Body of pancreas (tissue), 4 donors: ENCODE measurements at regions not wholly inside any gene's neighbourhood (a gene's known extent, or its start where the extent isn't known, plus 50 kb on each side); places are given as distances from the start of the nearest gene placed in this dataset.

Experiments
- POLR2A ChIP-seq, 3 donors: fragments of 450-650 bp; IDR thresholded peaks; one replicate each; pipeline ENCODE4 v1.6.1; 2016; ENCODE audit warnings: antibody characterized with exemption in 3 of 3, mild to moderate bottlenecking in 2 of 3
- TF ChIP-seq, protein P1 (sequence below), 7 experiments: fragments of 450-650 bp in 4 of 7; fragments of 200-600 bp in 3 of 7; sonication (generic) in 3 of 7; IDR thresholded peaks; one replicate each; pipeline ENCODE4 v1.5.1; 2016 to 2019; ENCODE audit warnings: antibody characterized with exemption in 7 of 7

DNA sequence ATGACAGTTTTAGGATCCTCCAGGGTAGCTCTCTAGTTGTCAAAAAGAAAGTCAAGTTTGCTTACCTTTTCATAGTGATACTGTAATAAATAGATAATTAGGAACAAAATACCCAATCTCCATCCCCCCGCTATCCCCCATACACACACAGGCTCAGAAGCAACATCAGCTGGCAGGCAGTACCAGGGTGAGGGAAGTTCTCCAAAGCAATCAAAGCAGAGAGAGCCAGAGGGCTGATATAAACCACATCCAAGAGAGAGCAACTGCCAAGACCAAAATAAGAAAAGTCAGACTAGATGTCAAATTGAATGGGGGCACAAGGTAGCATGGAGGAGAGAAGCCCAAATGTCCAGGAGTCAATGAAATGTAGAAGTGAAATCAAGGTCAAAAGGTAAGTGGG lies 80.2 kb upstream of the PTPRR start:
- TF ChIP-seq, protein P1, sequence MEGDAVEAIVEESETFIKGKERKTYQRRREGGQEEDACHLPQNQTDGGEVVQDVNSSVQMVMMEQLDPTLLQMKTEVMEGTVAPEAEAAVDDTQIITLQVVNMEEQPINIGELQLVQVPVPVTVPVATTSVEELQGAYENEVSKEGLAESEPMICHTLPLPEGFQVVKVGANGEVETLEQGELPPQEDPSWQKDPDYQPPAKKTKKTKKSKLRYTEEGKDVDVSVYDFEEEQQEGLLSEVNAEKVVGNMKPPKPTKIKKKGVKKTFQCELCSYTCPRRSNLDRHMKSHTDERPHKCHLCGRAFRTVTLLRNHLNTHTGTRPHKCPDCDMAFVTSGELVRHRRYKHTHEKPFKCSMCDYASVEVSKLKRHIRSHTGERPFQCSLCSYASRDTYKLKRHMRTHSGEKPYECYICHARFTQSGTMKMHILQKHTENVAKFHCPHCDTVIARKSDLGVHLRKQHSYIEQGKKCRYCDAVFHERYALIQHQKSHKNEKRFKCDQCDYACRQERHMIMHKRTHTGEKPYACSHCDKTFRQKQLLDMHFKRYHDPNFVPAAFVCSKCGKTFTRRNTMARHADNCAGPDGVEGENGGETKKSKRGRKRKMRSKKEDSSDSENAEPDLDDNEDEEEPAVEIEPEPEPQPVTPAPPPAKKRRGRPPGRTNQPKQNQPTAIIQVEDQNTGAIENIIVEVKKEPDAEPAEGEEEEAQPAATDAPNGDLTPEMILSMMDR (IDR thresholded peaks at IDR 0.05) = no peak
- no peak for TF ChIP-seq POLR2A (IDR thresholded peaks at IDR 0.05)
